HuH-7 (cell line): ENCODE measurements at regions not wholly inside any gene's neighbourhood (a gene's known extent, or its start where the extent isn't known, plus 50 kb on each side); places are given as distances from the start of the nearest gene placed in this dataset.

Source experiments
- DNase-seq: peaks from one replicate; pipeline ENCODE4 v3.0.0; 2011; ENCODE audit warnings: low spot score

- DNase-seq: no peak
Observed at GRCh38 chr13:39858794-39859193, 203.3 kb downstream of the COG6 start.

- DNase-seq: no peak
Observed at GRCh38 chr13:39859898-39860297, 204.4 kb downstream of the COG6 start.

GRCh38 chr13:39862900-39863299 is 207.4 kb downstream of the COG6 start:
- DNase-seq: no peak

- no peak for DNase-seq
Observed at GRCh38 chr13:39864221-39864620, 208.8 kb downstream of the COG6 start.

GRCh38 chr13:39866722-39867121 is 211.3 kb downstream of the COG6 start:
- DNase-seq: no peak

GRCh38 chr13:39867807-39868206 is 212.3 kb downstream of the COG6 start:
- no peak for DNase-seq

GRCh38 chr13:39870197-39870747 is 214.8 kb downstream of the COG6 start:
- DNase-seq: no peak

- DNase-seq: no peak
Observed at GRCh38 chr13:39874331-39875053, 219.0 kb downstream of the COG6 start.

- no peak for DNase-seq
Observed at GRCh38 chr13:39875111-39875987, 219.9 kb downstream of the COG6 start.

GRCh38 chr13:39876258-39876657 is 220.8 kb downstream of the COG6 start:
- no peak for DNase-seq

GRCh38 chr13:39877134-39877533 is 221.7 kb downstream of the COG6 start:
- no peak for DNase-seq

GRCh38 chr13:39879286-39880035 is 224.0 kb downstream of the COG6 start:
- no peak for DNase-seq

- no peak for DNase-seq
Observed at GRCh38 chr13:39881383-39881782, 225.9 kb downstream of the COG6 start.

GRCh38 chr13:39881887-39882286 is 226.4 kb downstream of the COG6 start:
- no peak for DNase-seq

- no peak for DNase-seq
Observed at GRCh38 chr13:39884166-39884565, 228.7 kb downstream of the COG6 start.

GRCh38 chr13:39886336-39886735 is 230.9 kb downstream of the COG6 start:
- no peak for DNase-seq

GRCh38 chr13:39887387-39887786 is 231.9 kb downstream of the COG6 start:
- DNase-seq: no peak

- DNase-seq: no peak
Observed at GRCh38 chr13:39888865-39889810, 233.7 kb downstream of the COG6 start.

GRCh38 chr13:39890537-39890936 is 235.1 kb downstream of the COG6 start:
- no peak for DNase-seq

- no peak for DNase-seq
Observed at GRCh38 chr13:39892721-39893685, 237.5 kb downstream of the COG6 start.
